ENCODE measurements at regions not wholly inside any gene's neighbourhood (a gene's known extent, or its start where the extent isn't known, plus 50 kb on each side); places are given as distances from the start of the nearest gene placed in this dataset.

GRCh38 chr6:139736325-139736906 lies 362.0 kb upstream of the CITED2 start:
- TF ChIP-seq CTCF (IDR thresholded peaks at IDR 0.05; ENCODE audit: low read depth, low read length) (no peak), MAX (IDR thresholded peaks at IDR 0.05; ENCODE audit: low read depth, low read length) (no peak; the same call in 1 of the 2 replicates), MYC (IDR thresholded peaks at IDR 0.05; ENCODE audit: low read depth, low read length) (no peak)
